SU-DHL-6 (cell line): ENCODE measurements at regions not wholly inside any gene's neighbourhood (a gene's known extent, or its start where the extent isn't known, plus 50 kb on each side); places are given as distances from the start of the nearest gene placed in this dataset.

Experiments used
- EZH2phosphoT487 ChIP-seq: fragments of 200-600 bp; sonication (generic), shearing (Covaris generic); conservative IDR thresholded peaks from 2 replicates; pipeline ENCODE4 v1.6.1; 2018; ENCODE audit warnings: mild to moderate bottlenecking, antibody characterized with exemption, low read length, moderate library complexity, mixed read lengths
- TF ChIP-seq, protein P1 (sequence below): fragments of 200-600 bp; sonication (generic); IDR thresholded peaks from one replicate; pipeline ENCODE4 v1.5.1; 2017; ENCODE audit warnings: antibody characterized with exemption, mild to moderate bottlenecking, low read length, moderate library complexity; ENCODE audit not compliant: insufficient read depth, poor library complexity, severe bottlenecking

DNA sequence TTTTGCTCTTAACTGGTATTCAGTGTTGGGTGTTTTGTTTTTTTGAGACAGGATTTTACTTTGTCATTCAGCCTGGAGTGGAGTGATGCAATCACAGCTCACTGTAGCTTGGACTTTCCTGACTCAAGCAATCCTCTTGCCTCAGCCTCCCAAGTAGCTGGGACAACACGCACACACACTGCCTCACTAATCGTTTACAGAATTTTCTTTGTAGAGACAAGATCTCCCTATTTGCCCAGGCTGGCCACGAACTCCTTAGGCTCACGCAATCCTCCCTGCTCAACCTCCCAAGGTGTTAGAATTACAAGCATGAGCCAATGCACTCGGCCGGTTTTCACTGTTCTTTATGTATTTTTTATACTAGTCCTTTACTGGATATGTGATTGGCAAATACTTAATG is 51.0 kb upstream of the IGLL5 start:
- TF ChIP-seq, protein P1, sequence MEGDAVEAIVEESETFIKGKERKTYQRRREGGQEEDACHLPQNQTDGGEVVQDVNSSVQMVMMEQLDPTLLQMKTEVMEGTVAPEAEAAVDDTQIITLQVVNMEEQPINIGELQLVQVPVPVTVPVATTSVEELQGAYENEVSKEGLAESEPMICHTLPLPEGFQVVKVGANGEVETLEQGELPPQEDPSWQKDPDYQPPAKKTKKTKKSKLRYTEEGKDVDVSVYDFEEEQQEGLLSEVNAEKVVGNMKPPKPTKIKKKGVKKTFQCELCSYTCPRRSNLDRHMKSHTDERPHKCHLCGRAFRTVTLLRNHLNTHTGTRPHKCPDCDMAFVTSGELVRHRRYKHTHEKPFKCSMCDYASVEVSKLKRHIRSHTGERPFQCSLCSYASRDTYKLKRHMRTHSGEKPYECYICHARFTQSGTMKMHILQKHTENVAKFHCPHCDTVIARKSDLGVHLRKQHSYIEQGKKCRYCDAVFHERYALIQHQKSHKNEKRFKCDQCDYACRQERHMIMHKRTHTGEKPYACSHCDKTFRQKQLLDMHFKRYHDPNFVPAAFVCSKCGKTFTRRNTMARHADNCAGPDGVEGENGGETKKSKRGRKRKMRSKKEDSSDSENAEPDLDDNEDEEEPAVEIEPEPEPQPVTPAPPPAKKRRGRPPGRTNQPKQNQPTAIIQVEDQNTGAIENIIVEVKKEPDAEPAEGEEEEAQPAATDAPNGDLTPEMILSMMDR = no peak
- TF ChIP-seq EZH2phosphoT487 = no peak
